ENCODE measurements at regions not wholly inside any gene's neighbourhood (a gene's known extent, or its start where the extent isn't known, plus 50 kb on each side); places are given as distances from the start of the nearest gene placed in this dataset.
"Not testable (repeated sequence)": the region's sequence is repeated elsewhere in the genome, so short reads cannot be mapped to it uniquely, and the experiment has no call there.

DNA sequence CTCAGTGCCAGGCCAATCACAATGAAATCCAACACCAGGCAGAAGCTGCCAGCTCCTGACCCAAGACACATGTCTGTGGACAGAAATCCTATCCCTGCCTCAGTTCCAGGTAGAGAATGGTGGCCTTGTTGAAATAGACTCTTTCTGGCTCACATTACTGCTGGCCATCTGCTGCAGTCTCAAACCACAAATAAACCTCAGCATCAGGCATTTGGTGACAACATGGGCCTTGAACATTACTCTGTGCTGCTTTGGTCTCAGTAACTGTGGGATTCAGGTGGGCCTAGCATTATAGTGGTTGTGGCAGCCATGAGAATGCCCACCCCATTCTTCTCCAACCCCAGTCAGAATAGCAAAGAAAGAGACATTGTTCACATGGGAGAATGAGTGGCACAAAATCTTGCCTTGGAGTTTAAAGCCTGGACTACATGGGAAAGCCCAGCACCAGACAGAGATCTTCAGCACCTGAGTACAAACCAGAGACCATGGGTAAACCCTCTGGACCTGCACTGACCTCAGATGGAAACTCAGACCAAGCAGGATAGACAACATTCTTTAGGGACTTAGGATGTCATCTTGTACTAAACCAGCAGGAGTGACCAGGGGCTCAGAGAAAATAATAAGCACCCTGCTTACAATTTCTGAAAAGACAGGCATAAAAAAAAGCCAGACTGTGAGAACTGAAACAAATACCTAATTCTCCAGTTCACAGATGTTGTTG, 50.4 kb upstream of the TRAM1L1 start:
- DNase-seq (ENCODE audit: low spot score): no peak
- in situ Hi-C loops (cut with MboI; ENCODE audit: low sequenced_read_pairs, unreplicated experiment): no loop called here
- TF ChIP-seq, protein P1, sequence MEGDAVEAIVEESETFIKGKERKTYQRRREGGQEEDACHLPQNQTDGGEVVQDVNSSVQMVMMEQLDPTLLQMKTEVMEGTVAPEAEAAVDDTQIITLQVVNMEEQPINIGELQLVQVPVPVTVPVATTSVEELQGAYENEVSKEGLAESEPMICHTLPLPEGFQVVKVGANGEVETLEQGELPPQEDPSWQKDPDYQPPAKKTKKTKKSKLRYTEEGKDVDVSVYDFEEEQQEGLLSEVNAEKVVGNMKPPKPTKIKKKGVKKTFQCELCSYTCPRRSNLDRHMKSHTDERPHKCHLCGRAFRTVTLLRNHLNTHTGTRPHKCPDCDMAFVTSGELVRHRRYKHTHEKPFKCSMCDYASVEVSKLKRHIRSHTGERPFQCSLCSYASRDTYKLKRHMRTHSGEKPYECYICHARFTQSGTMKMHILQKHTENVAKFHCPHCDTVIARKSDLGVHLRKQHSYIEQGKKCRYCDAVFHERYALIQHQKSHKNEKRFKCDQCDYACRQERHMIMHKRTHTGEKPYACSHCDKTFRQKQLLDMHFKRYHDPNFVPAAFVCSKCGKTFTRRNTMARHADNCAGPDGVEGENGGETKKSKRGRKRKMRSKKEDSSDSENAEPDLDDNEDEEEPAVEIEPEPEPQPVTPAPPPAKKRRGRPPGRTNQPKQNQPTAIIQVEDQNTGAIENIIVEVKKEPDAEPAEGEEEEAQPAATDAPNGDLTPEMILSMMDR (IDR thresholded peaks at IDR 0.05; ENCODE audit: borderline replicate concordance, control extremely low read depth, extremely low read depth, insufficient read depth, missing control alignments): no peak

DNA sequence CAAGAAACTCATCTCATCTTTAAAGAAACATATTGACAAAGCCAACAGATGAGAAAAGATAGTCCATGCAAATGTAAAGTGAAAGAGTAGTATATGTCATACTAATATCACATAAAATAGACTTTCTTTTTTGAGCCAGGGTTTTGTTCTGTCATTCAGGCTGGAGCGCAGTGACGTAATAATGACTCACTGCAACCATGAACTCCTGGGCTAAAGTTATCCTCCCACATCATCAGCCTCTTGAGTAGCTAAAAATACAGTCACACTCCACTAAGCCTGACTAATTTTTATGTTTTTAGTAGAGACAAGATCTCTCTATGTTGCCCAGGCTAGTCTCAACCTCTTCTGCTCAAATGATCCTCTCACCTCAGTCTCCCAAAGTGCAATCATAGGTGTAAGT, 51.8 kb upstream of the TRAM1L1 start:
- in situ Hi-C loops (cut with MboI; ENCODE audit: low sequenced_read_pairs, unreplicated experiment): no loop called here
- TF ChIP-seq, protein P1 (IDR thresholded peaks at IDR 0.05; ENCODE audit: borderline replicate concordance, control extremely low read depth, extremely low read depth, insufficient read depth, missing control alignments): no peak
- no peak for DNase-seq (ENCODE audit: low spot score)

DNA sequence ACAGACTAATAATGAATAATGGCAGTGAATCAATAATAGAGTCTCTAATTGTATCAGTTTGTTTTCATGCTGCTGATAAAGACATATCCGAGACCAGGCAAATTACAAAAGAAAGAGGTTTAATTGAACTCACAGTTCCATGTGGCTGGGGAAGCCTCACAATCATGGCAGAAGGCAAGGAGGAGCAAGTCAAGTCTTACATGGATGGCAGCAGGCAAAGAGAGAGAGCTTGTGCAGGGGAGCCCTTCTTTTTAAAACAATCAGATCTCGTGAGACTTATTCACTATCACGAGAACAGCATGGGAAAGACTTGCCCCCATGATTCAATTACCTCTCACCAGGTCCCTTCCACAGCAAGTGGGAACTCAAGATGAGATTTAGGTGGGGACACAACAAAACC, 53.4 kb upstream of the TRAM1L1 start:
- in situ Hi-C loops (cut with MboI; ENCODE audit: low sequenced_read_pairs, unreplicated experiment); DNase-seq (ENCODE audit: low spot score): not testable (repeated sequence)

DNA sequence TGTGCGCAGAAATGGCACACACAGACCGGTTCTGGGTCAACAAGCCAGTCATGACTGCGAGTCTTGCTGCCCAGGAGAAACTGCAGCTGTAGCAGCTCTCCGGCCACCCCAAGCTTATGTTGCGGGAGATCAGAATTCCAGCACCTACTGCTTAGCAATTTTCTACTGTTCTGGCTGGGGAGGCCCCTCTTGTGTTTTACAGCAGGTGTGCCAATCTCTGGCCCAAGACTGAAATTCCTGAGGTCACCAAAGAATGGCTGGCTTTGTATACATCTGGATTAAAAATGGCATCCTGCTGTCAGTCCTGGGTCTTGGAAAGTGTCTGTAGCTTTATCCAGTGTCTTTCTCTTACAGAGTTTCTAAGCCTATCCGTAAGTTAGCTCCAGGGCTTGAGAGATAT, 68.9 kb upstream of the TRAM1L1 start:
- TF ChIP-seq, protein P1 (IDR thresholded peaks at IDR 0.05; ENCODE audit: borderline replicate concordance, control extremely low read depth, extremely low read depth, insufficient read depth, missing control alignments): no peak
- DNase-seq (ENCODE audit: low spot score): no peak
- in situ Hi-C loops (cut with MboI; ENCODE audit: low sequenced_read_pairs, unreplicated experiment): no loop called here

DNA sequence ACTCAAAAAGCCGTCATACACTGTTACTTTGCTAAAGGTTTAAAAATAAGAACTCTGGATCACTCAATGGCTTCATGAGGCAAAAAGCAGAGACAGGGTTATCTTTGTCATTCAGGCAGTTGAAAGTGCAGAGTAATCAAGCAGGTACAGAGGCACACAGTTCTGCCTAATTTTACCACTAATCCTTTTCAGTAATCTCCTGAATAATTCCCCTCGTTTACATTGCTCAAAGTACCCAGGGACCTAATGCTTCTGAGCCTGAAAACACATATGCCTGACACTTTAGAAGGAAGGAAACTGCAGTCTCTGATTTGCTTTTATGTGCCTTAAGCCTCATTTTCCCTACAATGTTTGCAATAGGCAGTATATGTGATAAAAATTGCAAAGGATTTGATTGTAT, 71.4 kb upstream of the TRAM1L1 start:
- no peak for DNase-seq (ENCODE audit: low spot score)
- TF ChIP-seq, protein P1 (IDR thresholded peaks at IDR 0.05; ENCODE audit: borderline replicate concordance, control extremely low read depth, extremely low read depth, insufficient read depth, missing control alignments): no peak
- in situ Hi-C loops (cut with MboI; ENCODE audit: low sequenced_read_pairs, unreplicated experiment): no loop called here

DNA sequence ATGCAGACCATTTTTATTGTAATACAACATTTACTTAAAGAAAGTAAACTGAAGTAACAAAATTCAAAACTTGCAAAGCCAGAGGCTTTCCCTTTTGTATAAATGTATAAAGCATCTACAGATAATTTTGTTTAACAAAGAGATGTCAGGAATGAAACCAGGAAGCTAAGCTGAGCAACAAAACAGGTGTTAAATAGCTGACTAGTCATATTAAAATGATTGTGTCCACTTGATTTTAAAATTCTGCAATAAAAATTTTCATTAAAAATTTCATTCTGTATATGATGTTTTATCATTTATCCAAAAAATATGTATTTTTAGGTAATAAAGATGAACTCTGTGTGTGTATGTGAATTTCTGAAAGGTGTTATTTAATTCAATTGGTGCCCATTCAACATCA, 72.0 kb upstream of the TRAM1L1 start:
- no peak for DNase-seq (ENCODE audit: low spot score)
- in situ Hi-C loops (cut with MboI; ENCODE audit: low sequenced_read_pairs, unreplicated experiment): no loop called here
- TF ChIP-seq, protein P1 (IDR thresholded peaks at IDR 0.05; ENCODE audit: borderline replicate concordance, control extremely low read depth, extremely low read depth, insufficient read depth, missing control alignments): no peak

DNA sequence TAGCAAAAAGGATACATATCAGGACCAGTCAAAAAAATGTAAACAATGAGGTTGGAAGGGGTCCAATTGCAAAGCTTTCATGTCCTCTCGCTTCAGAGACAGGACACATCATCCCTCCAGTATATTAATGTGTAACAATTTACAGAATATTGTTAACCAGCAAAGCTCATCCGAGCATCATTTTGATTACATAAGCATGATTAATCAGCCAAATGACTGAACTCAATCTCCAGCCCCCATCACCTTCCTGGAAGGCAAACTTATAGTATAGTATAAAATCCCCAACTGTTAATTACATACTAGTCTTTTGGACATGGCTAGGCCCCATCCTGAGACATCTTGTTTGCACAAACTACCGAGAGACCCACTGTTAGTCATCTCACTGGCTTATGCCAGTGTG, 77.6 kb upstream of the TRAM1L1 start:
- in situ Hi-C loops (cut with MboI; ENCODE audit: low sequenced_read_pairs, unreplicated experiment): no loop called here
- DNase-seq (ENCODE audit: low spot score): no peak
- TF ChIP-seq, protein P1 (IDR thresholded peaks at IDR 0.05; ENCODE audit: borderline replicate concordance, control extremely low read depth, extremely low read depth, insufficient read depth, missing control alignments): no peak
